ENCODE measurements at regions not wholly inside any gene's neighbourhood (a gene's known extent, or its start where the extent isn't known, plus 50 kb on each side); places are given as distances from the start of the nearest gene placed in this dataset.

DNA sequence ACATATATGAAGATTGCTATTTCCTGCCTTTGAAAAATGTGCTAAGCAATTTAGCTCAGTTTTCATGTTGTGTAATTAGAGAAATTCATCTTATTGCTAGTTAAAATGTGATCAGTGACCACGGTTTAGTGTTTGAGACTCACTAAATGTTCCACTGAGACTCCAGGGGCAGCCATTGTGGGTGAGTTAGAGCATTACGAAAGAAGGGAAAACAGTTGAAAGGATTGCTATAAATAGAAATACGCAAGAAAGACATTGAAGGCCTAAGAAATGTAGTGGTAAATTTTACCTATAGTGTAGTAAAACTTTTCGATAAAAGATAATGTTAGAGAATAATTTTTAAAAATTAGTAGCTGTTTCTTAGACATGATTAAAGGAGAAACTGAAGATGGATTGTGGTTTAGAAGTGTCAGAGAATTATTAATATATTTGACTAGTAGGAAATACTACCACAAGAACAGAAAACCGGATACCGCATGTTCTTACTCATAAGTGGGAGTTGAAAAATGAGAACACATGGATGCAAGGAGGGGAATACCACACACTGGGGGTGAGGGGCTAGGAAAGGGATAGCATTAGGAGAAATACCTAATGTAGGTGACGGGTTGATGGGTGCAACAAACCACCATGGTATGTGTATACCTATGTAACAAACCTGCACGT, 394.5 kb downstream of the SEMA3D start:
- in situ Hi-C loops (cut with HindIII; ENCODE audit: low sequenced_read_pairs): no loop called here
- no peak for DNase-seq (ENCODE audit: low read depth)
- TF ChIP-seq, protein P1, sequence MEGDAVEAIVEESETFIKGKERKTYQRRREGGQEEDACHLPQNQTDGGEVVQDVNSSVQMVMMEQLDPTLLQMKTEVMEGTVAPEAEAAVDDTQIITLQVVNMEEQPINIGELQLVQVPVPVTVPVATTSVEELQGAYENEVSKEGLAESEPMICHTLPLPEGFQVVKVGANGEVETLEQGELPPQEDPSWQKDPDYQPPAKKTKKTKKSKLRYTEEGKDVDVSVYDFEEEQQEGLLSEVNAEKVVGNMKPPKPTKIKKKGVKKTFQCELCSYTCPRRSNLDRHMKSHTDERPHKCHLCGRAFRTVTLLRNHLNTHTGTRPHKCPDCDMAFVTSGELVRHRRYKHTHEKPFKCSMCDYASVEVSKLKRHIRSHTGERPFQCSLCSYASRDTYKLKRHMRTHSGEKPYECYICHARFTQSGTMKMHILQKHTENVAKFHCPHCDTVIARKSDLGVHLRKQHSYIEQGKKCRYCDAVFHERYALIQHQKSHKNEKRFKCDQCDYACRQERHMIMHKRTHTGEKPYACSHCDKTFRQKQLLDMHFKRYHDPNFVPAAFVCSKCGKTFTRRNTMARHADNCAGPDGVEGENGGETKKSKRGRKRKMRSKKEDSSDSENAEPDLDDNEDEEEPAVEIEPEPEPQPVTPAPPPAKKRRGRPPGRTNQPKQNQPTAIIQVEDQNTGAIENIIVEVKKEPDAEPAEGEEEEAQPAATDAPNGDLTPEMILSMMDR (IDR thresholded peaks at IDR 0.05; ENCODE audit: low read depth, low read length, missing control alignments): no peak
- H3K4me3 ChIP-seq (ENCODE audit: low read depth, low read length): no peak overlapping the region

DNA sequence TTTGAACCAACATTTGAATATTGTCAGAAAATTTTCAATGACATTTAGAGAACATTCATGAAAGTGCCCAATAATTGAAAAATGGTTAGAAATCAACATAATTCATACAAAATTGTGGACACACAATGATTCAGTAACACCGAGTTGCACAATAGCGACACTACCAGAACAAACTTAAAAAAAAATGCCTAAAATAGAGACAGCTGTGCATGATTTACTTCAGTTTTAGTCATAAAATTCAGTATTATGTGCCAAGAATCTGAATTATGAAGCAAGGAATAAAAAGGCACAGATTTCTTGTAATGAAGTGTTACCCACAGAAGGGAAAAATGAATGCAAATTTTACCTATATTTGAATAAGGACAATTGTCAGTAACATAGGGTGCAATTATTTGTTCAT, 396.0 kb downstream of the SEMA3D start:
- no peak for DNase-seq (ENCODE audit: low read depth)
- TF ChIP-seq, protein P1 (IDR thresholded peaks at IDR 0.05; ENCODE audit: low read depth, low read length, missing control alignments): no peak
- in situ Hi-C loops (cut with HindIII; ENCODE audit: low sequenced_read_pairs): no loop called here
- no peak overlapping the region for H3K4me3 ChIP-seq (ENCODE audit: low read depth, low read length)

DNA sequence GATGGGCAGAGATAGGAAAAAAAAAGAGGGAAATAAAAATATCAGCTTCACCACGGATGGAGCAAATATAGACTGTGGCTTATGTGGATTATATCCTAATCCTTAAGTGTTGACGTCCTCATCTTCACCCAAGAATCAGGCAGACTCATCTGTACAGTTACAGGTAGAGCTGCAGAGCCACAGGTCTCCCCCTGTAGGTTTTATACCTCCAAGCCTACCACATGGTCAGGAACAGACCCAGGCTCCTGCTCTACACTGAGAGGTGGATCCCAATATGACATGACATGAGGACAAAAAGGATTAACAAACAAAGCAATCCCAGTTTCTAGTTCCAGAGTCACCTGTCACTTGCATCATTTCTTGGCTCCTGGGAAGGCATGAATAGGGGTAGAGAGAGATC, 400.8 kb downstream of the SEMA3D start:
- no peak for DNase-seq (ENCODE audit: low read depth)
- no peak overlapping the region for H3K4me3 ChIP-seq (ENCODE audit: low read depth, low read length)
- in situ Hi-C loops (cut with HindIII; ENCODE audit: low sequenced_read_pairs): no loop called here
- TF ChIP-seq, protein P1 (IDR thresholded peaks at IDR 0.05; ENCODE audit: low read depth, low read length, missing control alignments): no peak

DNA sequence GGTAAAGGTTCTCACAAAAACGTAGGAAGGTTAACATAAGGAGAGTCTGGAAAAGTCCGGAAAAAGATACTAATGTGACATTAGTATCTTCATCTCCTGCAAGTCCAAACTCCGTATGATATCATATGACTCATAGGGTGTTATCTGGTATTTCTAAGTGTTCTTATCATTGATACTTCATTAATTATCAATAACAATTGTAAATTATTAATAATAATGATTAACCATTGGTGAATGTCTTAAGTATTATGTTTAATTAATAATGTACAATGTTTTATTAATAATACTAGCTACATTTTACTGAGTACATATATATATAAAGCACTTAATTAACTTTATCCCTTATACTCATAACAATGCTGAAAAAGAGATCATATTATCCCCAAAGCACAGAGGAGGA, 402.4 kb downstream of the SEMA3D start:
- TF ChIP-seq, protein P1 (IDR thresholded peaks at IDR 0.05; ENCODE audit: low read depth, low read length, missing control alignments): no peak

DNA sequence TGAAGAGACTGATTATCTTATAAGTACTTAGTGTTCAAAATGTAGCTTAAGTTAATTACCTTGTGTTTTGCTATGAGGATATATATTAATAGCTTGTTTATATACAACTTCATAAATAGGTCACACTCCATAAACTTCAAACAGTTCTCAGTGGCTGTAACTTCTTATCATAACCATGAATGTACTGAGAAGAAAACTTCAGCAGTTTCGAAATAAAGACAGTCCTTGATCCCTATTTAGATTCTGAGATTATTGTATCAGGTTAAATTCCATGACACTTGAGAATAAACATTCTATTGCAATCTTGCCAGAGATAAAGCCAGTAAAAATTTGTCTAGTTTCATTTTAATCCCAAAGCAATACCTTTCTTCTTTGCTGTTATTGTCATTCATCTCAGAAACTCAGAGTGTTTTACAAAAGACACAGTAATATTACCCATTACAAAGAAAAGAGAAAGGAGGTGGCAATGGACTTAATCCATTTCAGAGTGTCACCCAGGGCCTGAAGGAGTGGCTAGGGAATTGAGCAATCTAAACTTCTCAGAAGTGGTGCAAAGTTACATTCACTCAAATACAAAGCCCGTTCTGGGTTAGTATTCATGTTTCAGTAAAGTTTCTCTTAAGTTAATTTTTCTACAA, 403.6 kb downstream of the SEMA3D start:
- in situ Hi-C loops (cut with HindIII; ENCODE audit: low sequenced_read_pairs): no loop called here
- no peak overlapping the region for H3K4me3 ChIP-seq (ENCODE audit: low read depth, low read length)
- no peak for DNase-seq (ENCODE audit: low read depth)
- TF ChIP-seq, protein P1 (IDR thresholded peaks at IDR 0.05; ENCODE audit: low read depth, low read length, missing control alignments): no peak

More for the DNA sequence above, 402.4 kb downstream of the SEMA3D start:
- DNase-seq (ENCODE audit: low read depth): no peak
- in situ Hi-C loops (cut with HindIII; ENCODE audit: low sequenced_read_pairs): no loop called here
- no peak overlapping the region for H3K4me3 ChIP-seq (ENCODE audit: low read depth, low read length)

DNA sequence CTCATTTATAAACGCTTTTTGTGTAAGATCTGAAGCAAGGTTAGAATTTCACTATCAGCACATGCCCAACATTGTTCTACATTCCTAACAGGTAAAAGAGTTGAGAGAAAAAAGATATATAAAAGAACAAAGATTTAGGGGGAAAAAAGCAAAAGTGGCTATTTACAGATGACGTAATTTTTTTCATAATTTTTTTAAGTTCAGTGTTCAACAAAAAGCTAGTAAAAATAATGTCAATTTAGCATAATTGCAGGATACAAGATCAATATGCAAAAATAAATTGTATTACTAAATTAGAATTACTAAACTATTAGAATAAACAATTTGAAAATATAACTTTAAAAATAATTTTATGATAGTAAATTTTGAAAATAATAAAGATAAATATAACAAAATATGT, 405.0 kb downstream of the SEMA3D start:
- TF ChIP-seq, protein P1 (IDR thresholded peaks at IDR 0.05; ENCODE audit: low read depth, low read length, missing control alignments): no peak
- in situ Hi-C loops (cut with HindIII; ENCODE audit: low sequenced_read_pairs): no loop called here
- no peak overlapping the region for H3K4me3 ChIP-seq (ENCODE audit: low read depth, low read length)
- DNase-seq (ENCODE audit: low read depth): no peak

Data from astrocyte of the cerebellum (primary cell).